ENCODE measurements at regions not wholly inside any gene's neighbourhood (a gene's known extent, or its start where the extent isn't known, plus 50 kb on each side); places are given as distances from the start of the nearest gene placed in this dataset.
A peak's percentile ranks its signal among the peaks of the same experiment; 100 is the strongest.

- no peak for TF ChIP-seq CTCF (IDR thresholded peaks at IDR 0.05)
- Histone ChIP-seq H3K27ac (no peak overlapping the region), H3K4me3 (no peak overlapping the region), H3K4me1 (no peaks in the 10 kb centered on the region), H3K27me3 (ENCODE audit: low read depth) (no peaks in the 10 kb centered on the region), H3K36me3 (no peaks in the 10 kb centered on the region), H3K9me3 (no peaks in the 10 kb centered on the region)
- ATAC-seq (no peak), DNase-seq (no peak)
- intact Hi-C loops (cut with DNase I): no loop called here
These were observed 299.9 kb upstream of the SFRP2 start for GRCh38 chr4:154088741-154089140.

DNA sequence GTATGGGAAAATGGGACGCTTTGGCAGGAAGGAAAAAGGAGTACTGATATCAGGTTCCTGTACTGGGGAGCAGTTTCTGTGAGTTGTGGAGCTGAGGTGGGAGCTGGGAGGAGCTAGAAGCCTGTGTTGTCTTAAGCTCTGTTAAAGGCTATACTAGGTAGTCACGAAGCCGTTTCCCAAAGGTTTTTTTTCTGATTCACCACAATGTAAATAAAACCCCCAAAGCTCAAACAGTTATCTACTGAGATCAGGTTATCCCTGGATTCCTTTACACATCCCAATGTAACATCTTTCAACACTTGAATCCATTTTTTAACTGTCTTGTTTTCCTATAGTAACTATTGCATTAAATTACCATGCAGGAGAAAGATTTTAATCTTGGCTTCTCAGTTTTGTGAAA lies 297.4 kb upstream of the SFRP2 start:
- no peak overlapping the region for H3K4me3 ChIP-seq
- ATAC-seq (no peak), DNase-seq (no peak)
- intact Hi-C loops (cut with DNase I): no loop called here
- H3K36me3 ChIP-seq: no peaks in the 10 kb centered on the region
- H3K9me3 ChIP-seq: no peaks in the 10 kb centered on the region
- no peak overlapping the region for H3K27ac ChIP-seq
- H3K27me3 ChIP-seq (ENCODE audit: low read depth): no peaks in the 10 kb centered on the region
- no peaks in the 10 kb centered on the region for H3K4me1 ChIP-seq
- TF ChIP-seq CTCF (IDR thresholded peaks at IDR 0.05): no peak

DNA sequence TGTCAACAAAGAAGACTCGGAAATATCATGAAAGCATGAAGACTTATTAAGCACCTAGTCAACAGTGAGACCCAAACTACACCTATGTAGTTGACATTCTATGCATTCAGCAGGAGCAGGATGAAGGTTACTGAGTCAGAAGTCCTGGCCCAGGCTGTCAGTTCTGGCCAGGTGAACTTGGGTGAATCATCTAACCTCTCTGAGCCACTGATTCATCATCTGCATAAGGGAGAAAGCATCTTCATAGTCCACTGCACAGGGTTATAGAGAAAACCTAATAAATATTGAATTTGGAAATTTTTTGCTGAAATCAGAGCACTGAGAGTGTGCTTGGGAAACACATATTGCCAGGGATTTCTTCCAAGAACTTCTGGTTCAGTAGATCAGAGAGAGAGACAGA lies 296.0 kb upstream of the SFRP2 start:
- no peak for TF ChIP-seq CTCF (IDR thresholded peaks at IDR 0.05)
- Histone ChIP-seq H3K4me1 (no peaks in the 10 kb centered on the region), H3K27ac (no peak overlapping the region), H3K9me3 (no peaks in the 10 kb centered on the region), H3K4me3 (no peak overlapping the region), H3K36me3 (no peaks in the 10 kb centered on the region), H3K27me3 (ENCODE audit: low read depth) (no peaks in the 10 kb centered on the region)
- intact Hi-C loops (cut with DNase I): no loop called here
- DNase-seq (no peak), ATAC-seq (no peak)

DNA sequence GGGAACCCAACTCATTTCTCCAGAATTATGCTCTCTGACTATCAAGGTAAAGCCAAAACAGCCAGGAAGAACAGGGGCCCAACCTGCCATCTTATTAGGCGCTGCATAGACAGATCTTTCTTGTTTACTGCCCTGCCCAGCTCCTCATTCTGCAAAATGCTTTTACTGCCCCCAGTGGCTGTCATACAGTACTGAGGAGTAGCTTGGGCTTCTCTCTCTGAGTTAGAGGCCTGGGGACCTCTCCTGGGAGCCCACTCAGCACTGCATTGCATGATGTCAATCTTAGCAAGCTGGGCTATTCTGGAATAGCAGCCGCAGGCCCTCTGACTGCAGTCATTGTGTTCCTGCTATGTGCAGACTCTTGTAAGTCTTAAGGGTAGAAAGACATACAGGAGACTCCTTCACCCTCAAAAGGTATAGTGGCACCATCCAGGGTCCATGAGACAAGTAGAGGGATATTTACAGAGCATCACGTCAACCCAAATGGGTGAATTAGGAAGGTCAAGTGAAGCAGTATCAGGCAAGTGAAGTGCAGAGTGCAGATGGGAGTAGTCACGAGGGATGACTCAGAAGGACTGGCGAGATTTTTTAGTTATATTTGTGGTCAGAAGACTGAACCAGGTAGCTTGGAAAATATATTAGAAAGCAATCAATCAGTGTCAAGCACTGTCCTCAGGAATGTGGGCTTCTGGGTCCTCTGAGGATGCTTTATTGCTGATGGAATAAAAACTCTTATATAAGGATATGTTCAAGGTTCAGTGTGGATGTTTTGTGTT lies 294.1 kb upstream of the SFRP2 start:
- DNase-seq (no peak), ATAC-seq (peak in 1 of 2 donors; percentile 29)
- Histone ChIP-seq H3K27ac (no peak overlapping the region), H3K4me1 (no peaks in the 10 kb centered on the region), H3K9me3 (no peaks in the 10 kb centered on the region), H3K36me3 (no peaks in the 10 kb centered on the region), H3K4me3 (no peak overlapping the region), H3K27me3 (ENCODE audit: low read depth) (no peaks in the 10 kb centered on the region)
- TF ChIP-seq CTCF (IDR thresholded peaks at IDR 0.05): peak; percentile 17
- intact Hi-C loops (cut with DNase I): no loop called here

DNA sequence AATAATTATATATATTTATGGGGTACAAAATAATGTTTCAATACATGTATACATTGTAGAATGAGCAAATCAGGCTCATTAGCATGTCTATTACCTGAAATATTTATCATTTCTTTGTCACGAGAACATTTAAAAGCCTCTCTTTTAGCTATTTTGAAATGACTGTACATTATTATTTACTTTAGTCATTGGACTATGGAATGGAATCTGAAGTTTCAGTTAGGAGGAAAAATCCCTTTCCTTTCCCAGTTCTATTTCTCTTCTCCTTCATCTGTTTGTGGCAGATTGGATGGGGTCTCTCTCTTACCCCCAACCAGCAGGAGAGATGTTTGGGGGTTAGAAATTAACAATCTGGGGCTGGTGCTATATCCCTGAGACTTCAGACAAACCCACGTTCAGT lies 292.5 kb upstream of the SFRP2 start:
- Histone ChIP-seq H3K27me3 (ENCODE audit: low read depth) (no peaks in the 10 kb centered on the region), H3K4me3 (no peak overlapping the region), H3K4me1 (no peaks in the 10 kb centered on the region), H3K27ac (no peak overlapping the region), H3K36me3 (no peaks in the 10 kb centered on the region), H3K9me3 (no peaks in the 10 kb centered on the region)
- ATAC-seq (no peak), DNase-seq (no peak)
- TF ChIP-seq CTCF (IDR thresholded peaks at IDR 0.05): no peak
- intact Hi-C loops (cut with DNase I): no loop called here
